ENCODE measurements at regions not wholly inside any gene's neighbourhood (a gene's known extent, or its start where the extent isn't known, plus 50 kb on each side); places are given as distances from the start of the nearest gene placed in this dataset.

- H3K9me3 ChIP-seq: peaks cover 0 to 25% (median 8%) of the 10 kb centered on the region in 4 donors
- DNase-seq: no peak
- TF ChIP-seq POLR2A (IDR thresholded peaks at IDR 0.05) (no peak), CTCF (IDR thresholded peaks at IDR 0.05) (no peak), EP300 (IDR thresholded peaks at IDR 0.05) (no peak), POLR2AphosphoS5 (IDR thresholded peaks at IDR 0.05) (no peak)
- no peak overlapping the region for H3K27ac ChIP-seq
- no peaks in the 10 kb centered on the region for H3K36me3 ChIP-seq
- no peak overlapping the region for H3K4me3 ChIP-seq
- H3K27me3 ChIP-seq: no peaks in the 10 kb centered on the region
- 82 to 92% (median 86%) methylated on average over 10 of the region's 10 CpGs for WGBS, 5 donors
- intact Hi-C loops (cut with DNase I; ENCODE audit: low total_unique reads): no loop called here
- no peaks in the 10 kb centered on the region for H3K4me1 ChIP-seq
These were observed 191.2 kb downstream of the FZD1 start for GRCh38 chr7:91455411-91455810.

- Histone ChIP-seq H3K4me3 (no peak overlapping the region), H3K36me3 (no peaks in the 10 kb centered on the region), H3K27ac (no peak overlapping the region), H3K27me3 (no peaks in the 10 kb centered on the region), H3K9me3 (peaks cover 0 to 25% (median 8%) of the 10 kb centered on the region in 4 donors), H3K4me1 (no peaks in the 10 kb centered on the region)
- DNase-seq: no peak
- intact Hi-C loops (cut with DNase I; ENCODE audit: low total_unique reads): no loop called here
- WGBS, 5 donors: 62 to 86% (median 75%) methylated on average over 1 of the region's 1 CpG
- TF ChIP-seq EP300 (IDR thresholded peaks at IDR 0.05): no peak
- no peak for TF ChIP-seq POLR2AphosphoS5 (IDR thresholded peaks at IDR 0.05)
- no peak for TF ChIP-seq POLR2A (IDR thresholded peaks at IDR 0.05)
- no peak for TF ChIP-seq CTCF (IDR thresholded peaks at IDR 0.05)
These were observed 193.0 kb downstream of the FZD1 start for GRCh38 chr7:91457208-91457607.

- DNase-seq: no peak
- 89 to 96% (median 91%) methylated on average over 2 of the region's 2 CpGs for WGBS, 5 donors
- no peaks in the 10 kb centered on the region for H3K4me1 ChIP-seq
- intact Hi-C loops (cut with DNase I; ENCODE audit: low total_unique reads): no loop called here
- H3K4me3 ChIP-seq: no peak overlapping the region
- TF ChIP-seq POLR2AphosphoS5 (IDR thresholded peaks at IDR 0.05) (no peak), CTCF (IDR thresholded peaks at IDR 0.05) (no peak), EP300 (IDR thresholded peaks at IDR 0.05) (no peak), POLR2A (IDR thresholded peaks at IDR 0.05) (no peak)
- no peak overlapping the region for H3K27ac ChIP-seq
- H3K27me3 ChIP-seq: no peaks in the 10 kb centered on the region
- no peaks in the 10 kb centered on the region for H3K36me3 ChIP-seq
- H3K9me3 ChIP-seq: peaks cover 0 to 25% (median 8%) of the 10 kb centered on the region in 4 donors
These were observed 195.3 kb downstream of the FZD1 start for GRCh38 chr7:91459539-91459938.

GRCh38 chr7:91462316-91462715 lies 198.1 kb downstream of the FZD1 start:
- H3K9me3 ChIP-seq: peaks cover 0 to 13% (median 4%) of the 10 kb centered on the region in 4 donors
- 75 to 90% (median 80%) methylated on average over 1 of the region's 1 CpG for WGBS, 5 donors
- H3K4me1 ChIP-seq: no peaks in the 10 kb centered on the region
- no peaks in the 10 kb centered on the region for H3K27me3 ChIP-seq
- H3K36me3 ChIP-seq: no peaks in the 10 kb centered on the region
- TF ChIP-seq EP300 (IDR thresholded peaks at IDR 0.05) (no peak), POLR2AphosphoS5 (IDR thresholded peaks at IDR 0.05) (no peak), CTCF (IDR thresholded peaks at IDR 0.05) (no peak), POLR2A (IDR thresholded peaks at IDR 0.05) (no peak)
- DNase-seq: no peak
- no peak overlapping the region for H3K27ac ChIP-seq
- intact Hi-C loops (cut with DNase I; ENCODE audit: low total_unique reads): no loop called here
- no peak overlapping the region for H3K4me3 ChIP-seq

Measured in stomach (tissue), 8 donors.